Colonic mucosa (tissue), 4 donors: ENCODE measurements at regions not wholly inside any gene's neighbourhood (a gene's known extent, or its start where the extent isn't known, plus 50 kb on each side); places are given as distances from the start of the nearest gene placed in this dataset.

Experiments
- DNase-seq: peaks from one replicate; pipeline ENCODE4 v3.0.0-alpha.2; 2020
- H3K27ac ChIP-seq: fragments of 200-600 bp; one replicate; pipeline ENCODE4 v1.8.0; 2021
- H3K27me3 ChIP-seq: fragments of 200-600 bp; one replicate; pipeline ENCODE4 v1.8.0; 2021
- H3K36me3 ChIP-seq: fragments of 200-600 bp; one replicate; pipeline ENCODE4 v1.8.0; 2021
- H3K4me1 ChIP-seq: fragments of 200-600 bp; one replicate; pipeline ENCODE4 v1.8.0; 2021; ENCODE audit warnings: mild to moderate bottlenecking
- H3K4me3 ChIP-seq: fragments of 200-600 bp; one replicate; pipeline ENCODE4 v1.8.0; 2021
- H3K9ac ChIP-seq, 2 donors: one replicate each; pipeline ENCODE4 v1.7.0; 2013; ENCODE audit warnings: control low read depth in 2 of 2, low read depth in 2 of 2, low read length in 2 of 2
- H3K9me3 ChIP-seq: fragments of 200-600 bp; one replicate; pipeline ENCODE4 v1.8.0; 2021
- CTCF ChIP-seq: fragments of 200-600 bp; IDR thresholded peaks from one replicate; pipeline ENCODE4 v1.8.0; 2022; ENCODE audit warnings: antibody characterized with exemption, mild to moderate bottlenecking
- intact Hi-C: fragments of 100-400 bp; cut with DNase I; formaldehyde crosslinking; loops from one replicate; pipeline ENCODE4 v1.14.1; 2022
- donor health status: healthy.
- donor health status: DM: no; HTN: no; CAD: no.
- donor health status: DM: no; HTN: no; CAD: no.

GRCh38 chr2:187079901-187080300 is 230.9 kb upstream of the ZSWIM2 start:
- Histone ChIP-seq H3K36me3 (no peaks in the 10 kb centered on the region), H3K27ac (no peak overlapping the region), H3K9me3 (no peaks in the 10 kb centered on the region), H3K9ac (no peak overlapping the region), H3K4me1 (no peaks in the 10 kb centered on the region), H3K27me3 (no peaks in the 10 kb centered on the region), H3K4me3 (no peak overlapping the region)
- intact Hi-C loops: no loop called here
- TF ChIP-seq CTCF: no peak
- DNase-seq: no peak

- no peak for DNase-seq
- no peak for TF ChIP-seq CTCF
- H3K4me1 ChIP-seq: no peaks in the 10 kb centered on the region
- no peaks in the 10 kb centered on the region for H3K9me3 ChIP-seq
- H3K4me3 ChIP-seq: no peak overlapping the region
- H3K27me3 ChIP-seq: no peaks in the 10 kb centered on the region
- intact Hi-C loops: no loop called here
- no peak overlapping the region for H3K9ac ChIP-seq
- H3K36me3 ChIP-seq: no peaks in the 10 kb centered on the region
- no peak overlapping the region for H3K27ac ChIP-seq
Measured at GRCh38 chr2:187078297-187078696, 229.3 kb upstream of the ZSWIM2 start.

GRCh38 chr2:187075671-187076070 is 226.7 kb upstream of the ZSWIM2 start:
- Histone ChIP-seq H3K9ac (no peak overlapping the region), H3K27ac (no peak overlapping the region), H3K4me1 (no peaks in the 10 kb centered on the region), H3K36me3 (no peaks in the 10 kb centered on the region), H3K27me3 (no peaks in the 10 kb centered on the region), H3K4me3 (no peak overlapping the region), H3K9me3 (no peaks in the 10 kb centered on the region)
- no peak for DNase-seq
- intact Hi-C loops: no loop called here
- TF ChIP-seq CTCF: no peak

- no peak overlapping the region for H3K9ac ChIP-seq
- no peak for TF ChIP-seq CTCF
- no peak overlapping the region for H3K27ac ChIP-seq
- no peak overlapping the region for H3K4me3 ChIP-seq
- no peaks in the 10 kb centered on the region for H3K36me3 ChIP-seq
- H3K4me1 ChIP-seq: no peaks in the 10 kb centered on the region
- no peaks in the 10 kb centered on the region for H3K27me3 ChIP-seq
- intact Hi-C loops: no loop called here
- no peaks in the 10 kb centered on the region for H3K9me3 ChIP-seq
- peak; percentile 66 for DNase-seq
Measured at GRCh38 chr2:187075199-187075635, 226.2 kb upstream of the ZSWIM2 start.

- TF ChIP-seq CTCF: no peak
- H3K27ac ChIP-seq: no peak overlapping the region
- DNase-seq: no peak
Measured at GRCh38 chr2:187058198-187058597, 209.2 kb upstream of the ZSWIM2 start.

GRCh38 chr2:187057466-187057865 is 208.5 kb upstream of the ZSWIM2 start:
- Histone ChIP-seq H3K27ac (no peak overlapping the region), H3K4me1 (no peaks in the 10 kb centered on the region), H3K36me3 (no peaks in the 10 kb centered on the region), H3K9me3 (no peaks in the 10 kb centered on the region), H3K4me3 (no peak overlapping the region), H3K9ac (no peak overlapping the region), H3K27me3 (no peaks in the 10 kb centered on the region)
- DNase-seq: no peak
- no peak for TF ChIP-seq CTCF
- intact Hi-C loops: no loop called here

More at GRCh38 chr2:187058198-187058597, 209.2 kb upstream of the ZSWIM2 start:
- Histone ChIP-seq H3K9ac (no peak overlapping the region), H3K36me3 (no peaks in the 10 kb centered on the region), H3K4me1 (no peaks in the 10 kb centered on the region), H3K4me3 (no peak overlapping the region), H3K27me3 (no peaks in the 10 kb centered on the region), H3K9me3 (no peaks in the 10 kb centered on the region)
- intact Hi-C loops: no loop called here
